Natural killer cell (primary cell): ENCODE measurements at regions not wholly inside any gene's neighbourhood (a gene's known extent, or its start where the extent isn't known, plus 50 kb on each side); places are given as distances from the start of the nearest gene placed in this dataset.
"Not testable (repeated sequence)": the region's sequence is repeated elsewhere in the genome, so short reads cannot be mapped to it uniquely, and the experiment has no call there.

Experiments used
- ATAC-seq, 3 donors: fragments of 150-1000 bp in 2 of 3; fragments of 200-7000 bp in 1 of 3; cut with Tn5 transposase; 1 replicate in 1 of 3; 2 replicates in 2 of 3; pipeline ENCODE4 v1.10.0; 2021; ENCODE audit warnings: mild to moderate bottlenecking in 2 of 3, moderate library complexity in 2 of 3
- DNase-seq, 2 donors: peaks; one replicate each; pipeline versions ENCODE4 v3.0.0 to v3.0.0-alpha.2; 2013 to 2021; ENCODE audit warnings: mixed read lengths in 1 of 2
- H3K27ac ChIP-seq: one replicate; pipeline ENCODE4 v1.5.1; 2013; ENCODE audit warnings: mild to moderate bottlenecking, low read length
- H3K27me3 ChIP-seq: one replicate; pipeline ENCODE4 v1.6.1; 2013; ENCODE audit warnings: low read length; ENCODE audit not compliant: control insufficient read depth, insufficient read depth
- H3K36me3 ChIP-seq: one replicate; pipeline ENCODE4 v1.6.1; 2013; ENCODE audit warnings: low read length; ENCODE audit not compliant: control insufficient read depth, insufficient read depth
- H3K4me1 ChIP-seq: one replicate; pipeline ENCODE4 v1.6.1; 2013; ENCODE audit warnings: low read length; ENCODE audit not compliant: control insufficient read depth, insufficient read depth
- H3K4me3 ChIP-seq: one replicate; pipeline ENCODE4 v1.5.1; 2013; ENCODE audit warnings: low read length
- H3K9me3 ChIP-seq: one replicate; pipeline ENCODE4 v1.6.1; 2013; ENCODE audit warnings: low read length; ENCODE audit not compliant: control insufficient read depth, insufficient read depth
- H3K27ac Mint-ChIP-seq, 2 donors: one replicate each; pipeline ENCODE4 v1.8.0; 2022; ENCODE audit warnings: mild to moderate bottlenecking in 2 of 2, mixed read lengths in 2 of 2, moderate library complexity in 1 of 2
- H3K27me3 Mint-ChIP-seq, 2 donors: one replicate each; pipeline ENCODE4 v1.8.0; 2022; ENCODE audit warnings: low read depth in 2 of 2, mixed read lengths in 2 of 2
- H3K36me3 Mint-ChIP-seq: one replicate; pipeline ENCODE4 v1.8.0; 2022; ENCODE audit warnings: mixed read lengths
- H3K4me1 Mint-ChIP-seq, 2 donors: one replicate each; pipeline ENCODE4 v1.8.0; 2022; ENCODE audit warnings: mixed read lengths in 2 of 2
- H3K4me3 Mint-ChIP-seq: one replicate; pipeline ENCODE4 v1.8.0; 2022; ENCODE audit warnings: mild to moderate bottlenecking, moderate library complexity, mixed read lengths
- H3K9me3 Mint-ChIP-seq, 2 donors: one replicate each; pipeline ENCODE4 v1.8.0; 2022; ENCODE audit warnings: mixed read lengths in 2 of 2
- WGBS: methylation state at CpG from one replicate; pipeline ENCODE4 v1.1.7; 2013; ENCODE audit warnings: missing lambda C conversion rate; ENCODE audit not compliant: insufficient coverage; 5-methylcytosine and 5-hydroxymethylcytosine counted together
- intact Hi-C: fragments of 100-400 bp; cut with micrococcal nuclease; formaldehyde crosslinking; loops from one replicate; pipeline ENCODE4 v1.14.2; 2022
- TF ChIP-seq, protein P1 (sequence below): fragments of 200-600 bp; IDR thresholded peaks from one replicate; pipeline ENCODE4 v1.8.0; 2022; ENCODE audit warnings: antibody characterized with exemption

DNA sequence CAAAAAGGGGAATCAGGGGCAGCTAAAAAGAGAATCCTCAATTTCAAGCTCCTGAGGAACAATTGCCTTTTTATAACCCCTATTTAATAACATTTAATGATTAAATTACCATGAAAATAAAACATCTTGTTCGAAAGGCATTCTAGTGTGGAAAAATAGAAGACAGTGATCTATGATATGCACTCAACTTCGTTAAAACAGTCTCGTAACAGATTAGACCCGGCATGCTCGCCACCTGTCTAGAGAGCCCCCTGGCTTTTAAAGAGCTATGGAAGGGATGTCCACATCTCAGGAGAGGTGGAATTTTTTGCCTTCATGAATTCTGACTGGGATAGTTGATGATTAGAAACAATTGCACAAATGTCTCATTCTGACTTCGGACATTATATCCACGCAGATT, 153.7 kb upstream of the MDFIC2 start:
- H3K27ac ChIP-seq = no peak overlapping the region
- H3K9me3 ChIP-seq = no peaks in the 10 kb centered on the region
- Mint-ChIP-seq H3K4me3 (no peak overlapping the region), H3K27me3 (no peaks in the 10 kb centered on the region), H3K9me3 (peaks cover 0 to 2% of the 10 kb centered on the region in 2 donors), H3K27ac (no peak overlapping the region), H3K4me1 (no peaks in the 10 kb centered on the region), H3K36me3 (no peaks in the 10 kb centered on the region)
- no peak overlapping the region for H3K4me3 ChIP-seq
- WGBS = 89% methylated on average over 5 of the region's 7 CpGs
- DNase-seq = no peak
- H3K4me1 ChIP-seq = no peaks in the 10 kb centered on the region
- no peak for ATAC-seq
- intact Hi-C loops = no loop called here
- TF ChIP-seq, protein P1, sequence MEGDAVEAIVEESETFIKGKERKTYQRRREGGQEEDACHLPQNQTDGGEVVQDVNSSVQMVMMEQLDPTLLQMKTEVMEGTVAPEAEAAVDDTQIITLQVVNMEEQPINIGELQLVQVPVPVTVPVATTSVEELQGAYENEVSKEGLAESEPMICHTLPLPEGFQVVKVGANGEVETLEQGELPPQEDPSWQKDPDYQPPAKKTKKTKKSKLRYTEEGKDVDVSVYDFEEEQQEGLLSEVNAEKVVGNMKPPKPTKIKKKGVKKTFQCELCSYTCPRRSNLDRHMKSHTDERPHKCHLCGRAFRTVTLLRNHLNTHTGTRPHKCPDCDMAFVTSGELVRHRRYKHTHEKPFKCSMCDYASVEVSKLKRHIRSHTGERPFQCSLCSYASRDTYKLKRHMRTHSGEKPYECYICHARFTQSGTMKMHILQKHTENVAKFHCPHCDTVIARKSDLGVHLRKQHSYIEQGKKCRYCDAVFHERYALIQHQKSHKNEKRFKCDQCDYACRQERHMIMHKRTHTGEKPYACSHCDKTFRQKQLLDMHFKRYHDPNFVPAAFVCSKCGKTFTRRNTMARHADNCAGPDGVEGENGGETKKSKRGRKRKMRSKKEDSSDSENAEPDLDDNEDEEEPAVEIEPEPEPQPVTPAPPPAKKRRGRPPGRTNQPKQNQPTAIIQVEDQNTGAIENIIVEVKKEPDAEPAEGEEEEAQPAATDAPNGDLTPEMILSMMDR = no peak
- no peaks in the 10 kb centered on the region for H3K36me3 ChIP-seq
- no peaks in the 10 kb centered on the region for H3K27me3 ChIP-seq

DNA sequence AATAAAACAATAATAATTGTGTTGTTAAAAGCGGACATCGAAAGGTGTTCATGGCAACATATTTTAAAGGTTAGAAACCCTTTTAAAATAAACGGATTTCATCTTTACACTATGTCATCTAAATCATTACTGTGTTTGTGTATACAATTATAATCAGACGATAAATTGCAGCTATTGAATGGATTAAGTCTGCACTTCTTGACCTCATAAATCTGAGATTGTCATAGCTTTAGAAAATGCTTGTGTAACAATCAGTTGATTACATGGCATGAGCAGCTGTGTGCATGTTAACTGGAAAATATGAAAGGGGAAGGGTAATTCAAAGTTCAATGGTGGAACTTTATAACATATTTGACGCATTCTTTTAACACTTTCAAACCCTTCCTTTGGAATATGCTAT, 152.4 kb upstream of the MDFIC2 start:
- H3K27ac Mint-ChIP-seq = no peak overlapping the region
- no peaks in the 10 kb centered on the region for H3K4me1 Mint-ChIP-seq
- H3K27me3 ChIP-seq = no peaks in the 10 kb centered on the region
- no peaks in the 10 kb centered on the region for H3K9me3 ChIP-seq
- H3K4me3 ChIP-seq = no peak overlapping the region
- H3K36me3 Mint-ChIP-seq = no peaks in the 10 kb centered on the region
- intact Hi-C loops = no loop called here
- no peak overlapping the region for H3K4me3 Mint-ChIP-seq
- TF ChIP-seq, protein P1 = no peak
- H3K9me3 Mint-ChIP-seq = peaks cover 2 to 8% of the 10 kb centered on the region in 2 donors
- WGBS = 100% methylated on average over 1 of the region's 5 CpGs
- H3K36me3 ChIP-seq = no peaks in the 10 kb centered on the region
- H3K27ac ChIP-seq = no peak overlapping the region
- H3K4me1 ChIP-seq = no peaks in the 10 kb centered on the region
- no peak for DNase-seq
- H3K27me3 Mint-ChIP-seq = no peaks in the 10 kb centered on the region
- no peak for ATAC-seq

DNA sequence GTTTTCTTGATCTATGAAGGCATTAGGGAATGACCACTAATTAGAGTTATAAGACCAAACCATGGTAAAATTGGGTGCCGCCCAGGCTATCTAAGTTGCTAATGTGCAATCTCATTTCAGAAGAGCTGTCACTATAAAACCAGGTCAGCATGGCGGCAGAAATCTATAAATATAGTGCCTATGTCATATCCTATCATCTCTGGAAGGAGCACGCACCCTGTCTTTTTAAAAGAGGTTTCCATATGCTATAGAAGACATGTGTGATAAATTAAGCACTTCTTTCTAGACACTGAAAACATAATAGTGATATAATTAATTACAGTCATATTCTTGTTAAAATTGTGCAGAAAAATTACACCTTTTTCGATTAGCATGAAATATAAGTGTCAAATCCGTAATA, 152.0 kb upstream of the MDFIC2 start:
- Mint-ChIP-seq H3K9me3 (peaks cover 3 to 8% of the 10 kb centered on the region in 2 donors), H3K27me3 (no peaks in the 10 kb centered on the region), H3K4me3 (no peak overlapping the region), H3K27ac (no peak overlapping the region), H3K36me3 (no peaks in the 10 kb centered on the region), H3K4me1 (no peaks in the 10 kb centered on the region)
- Histone ChIP-seq H3K27me3 (no peaks in the 10 kb centered on the region), H3K4me3 (no peak overlapping the region), H3K9me3 (no peaks in the 10 kb centered on the region), H3K36me3 (no peaks in the 10 kb centered on the region), H3K4me1 (no peaks in the 10 kb centered on the region), H3K27ac (no peak overlapping the region)
- 93% methylated on average over 3 of the region's 5 CpGs for WGBS
- ATAC-seq = no peak
- intact Hi-C loops = no loop called here
- TF ChIP-seq, protein P1 = no peak
- no peak for DNase-seq

DNA sequence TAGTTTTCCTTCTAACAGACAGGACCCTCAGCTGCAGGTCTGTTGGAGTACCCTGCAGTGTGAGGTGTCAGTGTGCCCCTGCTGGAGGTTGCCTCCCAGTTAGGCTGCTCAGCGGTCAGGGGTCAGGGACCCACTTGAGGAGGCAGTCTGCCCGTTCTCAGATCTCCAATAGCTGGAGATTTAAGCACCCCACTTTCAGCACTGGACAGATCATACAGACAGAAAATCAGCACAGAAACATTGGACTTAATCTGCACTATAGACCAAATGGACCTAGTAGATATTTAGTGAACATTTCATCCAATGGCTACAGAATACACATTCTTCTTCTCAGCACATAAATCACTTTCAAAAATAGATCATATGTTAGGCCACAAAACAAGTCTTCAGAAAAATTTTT, 137.8 kb upstream of the MDFIC2 start:
- H3K4me3 Mint-ChIP-seq, H3K36me3 Mint-ChIP-seq, ATAC-seq, H3K4me1 Mint-ChIP-seq, H3K36me3 ChIP-seq, H3K27me3 Mint-ChIP-seq, H3K27me3 ChIP-seq, H3K4me1 ChIP-seq, H3K9me3 ChIP-seq, H3K27ac ChIP-seq, DNase-seq, H3K27ac Mint-ChIP-seq, intact Hi-C loops, H3K4me3 ChIP-seq: not testable (repeated sequence)
- peaks cover 5 to 10% of the 10 kb centered on the region in 2 donors for H3K9me3 Mint-ChIP-seq
- 44% methylated on average over 2 of the region's 2 CpGs for WGBS

DNA sequence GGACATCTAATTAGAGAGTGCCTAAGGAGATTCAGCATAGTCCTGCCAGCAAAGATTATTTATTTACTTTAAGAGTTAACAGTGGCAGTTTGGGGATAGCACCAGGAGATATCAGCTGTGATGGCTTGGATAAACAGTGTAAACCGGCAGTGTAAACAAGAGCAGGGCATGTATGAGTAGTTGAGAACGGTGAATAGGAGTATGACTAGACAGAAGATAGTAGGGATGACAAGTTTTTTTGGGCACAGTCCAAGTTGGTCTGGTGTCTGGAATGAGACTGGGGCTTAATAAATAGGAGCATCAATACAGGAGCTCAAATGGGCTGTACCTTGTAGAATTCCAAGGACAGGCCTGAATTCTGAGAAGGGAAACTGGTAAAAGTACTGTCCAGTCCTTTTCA, 123.0 kb upstream of the MDFIC2 start:
- H3K27me3 ChIP-seq, H3K4me1 ChIP-seq, H3K4me1 Mint-ChIP-seq, H3K27ac Mint-ChIP-seq, H3K4me3 Mint-ChIP-seq, H3K27me3 Mint-ChIP-seq, H3K9me3 ChIP-seq, H3K27ac ChIP-seq, DNase-seq, intact Hi-C loops, H3K36me3 Mint-ChIP-seq, H3K36me3 ChIP-seq, H3K4me3 ChIP-seq, ATAC-seq: not testable (repeated sequence)
- 89% methylated on average over 2 of the region's 2 CpGs for WGBS
- H3K9me3 Mint-ChIP-seq = peaks cover 17 to 27% of the 10 kb centered on the region in 2 donors
